Retinal pigment epithelial cell (primary cell): ENCODE measurements at regions not wholly inside any gene's neighbourhood (a gene's known extent, or its start where the extent isn't known, plus 50 kb on each side); places are given as distances from the start of the nearest gene placed in this dataset.
"Not testable (repeated sequence)": the region's sequence is repeated elsewhere in the genome, so short reads cannot be mapped to it uniquely, and the experiment has no call there.

Source experiments
- DNase-seq: peaks from one replicate; pipeline ENCODE4 v3.0.0-alpha.2; 2010; ENCODE audit warnings: low read depth
- H3K4me3 ChIP-seq: 2 replicates; pipeline ENCODE4 v1.5.1; 2011; ENCODE audit warnings: mild to moderate bottlenecking, low read length, control low read depth, moderate library complexity
- TF ChIP-seq, protein P1 (sequence below): conservative IDR thresholded peaks from 2 replicates; pipeline ENCODE4 v1.5.1; 2011; ENCODE audit warnings: low read depth, low read length, control low read depth, inconsistent platforms

- TF ChIP-seq, protein P1, sequence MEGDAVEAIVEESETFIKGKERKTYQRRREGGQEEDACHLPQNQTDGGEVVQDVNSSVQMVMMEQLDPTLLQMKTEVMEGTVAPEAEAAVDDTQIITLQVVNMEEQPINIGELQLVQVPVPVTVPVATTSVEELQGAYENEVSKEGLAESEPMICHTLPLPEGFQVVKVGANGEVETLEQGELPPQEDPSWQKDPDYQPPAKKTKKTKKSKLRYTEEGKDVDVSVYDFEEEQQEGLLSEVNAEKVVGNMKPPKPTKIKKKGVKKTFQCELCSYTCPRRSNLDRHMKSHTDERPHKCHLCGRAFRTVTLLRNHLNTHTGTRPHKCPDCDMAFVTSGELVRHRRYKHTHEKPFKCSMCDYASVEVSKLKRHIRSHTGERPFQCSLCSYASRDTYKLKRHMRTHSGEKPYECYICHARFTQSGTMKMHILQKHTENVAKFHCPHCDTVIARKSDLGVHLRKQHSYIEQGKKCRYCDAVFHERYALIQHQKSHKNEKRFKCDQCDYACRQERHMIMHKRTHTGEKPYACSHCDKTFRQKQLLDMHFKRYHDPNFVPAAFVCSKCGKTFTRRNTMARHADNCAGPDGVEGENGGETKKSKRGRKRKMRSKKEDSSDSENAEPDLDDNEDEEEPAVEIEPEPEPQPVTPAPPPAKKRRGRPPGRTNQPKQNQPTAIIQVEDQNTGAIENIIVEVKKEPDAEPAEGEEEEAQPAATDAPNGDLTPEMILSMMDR: no peak
Observed at GRCh38 chr1:207256869-207257268, 64.6 kb upstream of the CD55 start.

GRCh38 chr1:207259391-207259790 lies 62.1 kb upstream of the CD55 start:
- TF ChIP-seq, protein P1: peak; percentile 51
- DNase-seq: no peak

More at GRCh38 chr1:207256869-207257268, 64.6 kb upstream of the CD55 start:
- no peak overlapping the region for H3K4me3 ChIP-seq
- no peak for DNase-seq

DNA sequence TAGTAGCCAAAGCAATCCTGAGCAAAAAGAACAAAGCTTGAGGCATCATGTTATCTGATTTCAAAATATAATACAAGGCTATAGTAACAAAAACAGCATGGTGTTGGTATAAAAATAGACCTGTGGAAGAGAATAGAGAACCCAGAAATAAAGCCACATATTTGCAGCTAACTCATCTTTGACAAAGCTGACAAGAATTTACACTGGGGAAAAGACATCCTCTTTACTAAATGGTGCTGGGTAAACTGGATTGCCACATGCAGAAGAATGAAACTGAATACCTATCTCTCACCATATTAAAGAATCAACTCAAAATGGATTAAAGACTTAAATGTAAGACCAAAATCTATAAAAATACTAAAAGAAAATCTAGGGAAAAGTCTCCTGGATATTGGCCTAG lies 59.5 kb upstream of the CD55 start:
- TF ChIP-seq, protein P1: no peak
- no peak for DNase-seq
- H3K4me3 ChIP-seq: no peak overlapping the region

More at GRCh38 chr1:207259391-207259790, 62.1 kb upstream of the CD55 start:
- no peak overlapping the region for H3K4me3 ChIP-seq

- H3K4me3 ChIP-seq, DNase-seq: not testable (repeated sequence)
Observed at GRCh38 chr1:207262891-207263290, 58.6 kb upstream of the CD55 start.

GRCh38 chr1:207264663-207265252 lies 56.7 kb upstream of the CD55 start:
- no peak for DNase-seq
- H3K4me3 ChIP-seq: no peak overlapping the region
- TF ChIP-seq, protein P1: no peak

GRCh38 chr1:207268337-207268736 lies 53.1 kb upstream of the CD55 start:
- no peak overlapping the region for H3K4me3 ChIP-seq
- DNase-seq: no peak
- TF ChIP-seq, protein P1: no peak

GRCh38 chr1:207268753-207269511 lies 52.5 kb upstream of the CD55 start:
- TF ChIP-seq, protein P1: no peak
- H3K4me3 ChIP-seq: no peak overlapping the region
- no peak for DNase-seq
